HCT116 (cell line): ENCODE measurements at regions not wholly inside any gene's neighbourhood (a gene's known extent, or its start where the extent isn't known, plus 50 kb on each side); places are given as distances from the start of the nearest gene placed in this dataset.

Experiments used
- ATAC-seq: fragments of 200-7000 bp; cut with Tn5 transposase; 2 replicates; pipeline ENCODE4 v1.9.1; 2020; ENCODE audit warnings: mild to moderate bottlenecking, moderate library complexity
- BruUV-seq: library from RNA; stranded (reverse); fragments of 400-500 nt; replicated peaks from 2 replicates; lab custom pipeline; 2021; lab: Mats Ljungman, UMichigan
- CTCF ChIA-PET: fragments of 300-600 bp; sonication (Branson Sonifier 250); formaldehyde crosslinking; loops from one replicate; lab custom pipeline; 2021; ENCODE audit warnings: antibody characterized with exemption; lab: Charles Lee
- POLR2A ChIA-PET: fragments of 300-600, 350-600 bp; sonication (Branson Sonifier 250); formaldehyde crosslinking; loops from one replicate; lab custom pipeline; 2021; ENCODE audit warnings: antibody characterized with exemption; lab: Charles Lee
- RAD21 ChIA-PET, 2 experiments: fragments of 300-600 bp; sonication (Branson Sonifier 250); formaldehyde crosslinking; loops; one replicate each; lab custom pipeline; 2023; ENCODE audit warnings: low total read pairs in 2 of 2; ENCODE audit not compliant: uncharacterized antibody in 2 of 2, unreplicated experiment in 2 of 2, low non-redundant PET in 1 of 2; lab: Charles Lee
- DNase-seq: peaks from one replicate; pipeline ENCODE4 v3.0.0-alpha.2; 2010; ENCODE audit warnings: low read depth, low spot score
- H2AFZ ChIP-seq: fragments of 200-600 bp; shearing (Covaris generic), sonication (generic); 2 replicates; pipeline ENCODE4 v1.6.1; 2017; ENCODE audit warnings: low read depth, mixed run types, mixed read lengths, antibody characterized with exemption, low read length; ENCODE audit not compliant: poor library complexity, severe bottlenecking
- H3K27ac ChIP-seq: 2 replicates; pipeline ENCODE4 v1.5.1; 2012; ENCODE audit warnings: low read depth, low read length
- H3K27me3 ChIP-seq: fragments of 200-600 bp; sonication (generic); 2 replicates; pipeline ENCODE4 v1.6.1; 2016; ENCODE audit warnings: mixed run types, low read length, mixed read lengths; ENCODE audit not compliant: insufficient read depth
- H3K36me3 ChIP-seq, 2 experiments: fragments of 200-500 bp in 1 of 2; fragments of 200-600 bp in 1 of 2; sonication (Bioruptor generic) in 1 of 2; sonication (generic) in 1 of 2; 2 replicates each; pipeline versions ENCODE4 v1.5.1 to v1.6.1; 2014 to 2016; ENCODE audit warnings: low read length in 2 of 2, inconsistent platforms in 1 of 2, mixed read lengths in 1 of 2, mixed run types in 1 of 2; ENCODE audit not compliant: insufficient read depth in 2 of 2, control insufficient read depth in 1 of 2
- H3K4me1 ChIP-seq, 2 experiments: fragments of 200-600 bp in 1 of 2; sonication (generic) in 1 of 2; 2 replicates each; pipeline versions ENCODE4 v1.5.1 to v1.6.1; 2012 to 2017; ENCODE audit warnings: low read length in 2 of 2, inconsistent platforms in 1 of 2, mild to moderate bottlenecking in 1 of 2, mixed read lengths in 1 of 2, mixed run types in 1 of 2, moderate library complexity in 1 of 2; ENCODE audit not compliant: insufficient read depth in 2 of 2, control insufficient read depth in 1 of 2
- H3K4me2 ChIP-seq: fragments of 200-600 bp; sonication (generic); 2 replicates; pipeline ENCODE4 v1.6.1; 2017; ENCODE audit warnings: mixed run types, low read length, mixed read lengths
- H3K4me3 ChIP-seq, 2 experiments: fragments of 200-600 bp in 1 of 2; sonication (generic) in 1 of 2; replicated peaks in 1 of 2; 2 replicates each; pipeline ENCODE4 v1.5.1; 2011 to 2016; ENCODE audit warnings: low read length in 2 of 2, control low read depth in 1 of 2, low read depth in 1 of 2, mild to moderate bottlenecking in 1 of 2, mixed read lengths in 1 of 2, mixed run types in 1 of 2
- H3K79me2 ChIP-seq: fragments of 200-600 bp; sonication (generic); 2 replicates; pipeline ENCODE4 v1.6.1; 2017; ENCODE audit warnings: mild to moderate bottlenecking, mixed run types, low read length, moderate library complexity, mixed read lengths; ENCODE audit not compliant: insufficient read depth
- H3K9ac ChIP-seq: fragments of 200-600 bp; sonication (generic); 2 replicates; pipeline ENCODE4 v1.6.1; 2016; ENCODE audit warnings: low read length, mixed read lengths
- H3K9me2 ChIP-seq: fragments of 200-600 bp; sonication (generic), shearing (Covaris generic); 2 replicates; pipeline ENCODE4 v1.6.1; 2017; ENCODE audit warnings: mixed run types, mild to moderate bottlenecking, moderate library complexity; ENCODE audit not compliant: insufficient read depth
- H3K9me3 ChIP-seq, 2 experiments: fragments of 200-500 bp in 1 of 2; fragments of 200-600 bp in 1 of 2; sonication (Bioruptor generic) in 1 of 2; sonication (generic) in 1 of 2; 2 replicates each; pipeline ENCODE4 v1.6.1; 2014 to 2017; ENCODE audit warnings: low read length in 2 of 2, mixed read lengths in 2 of 2, inconsistent platforms in 1 of 2, low read depth in 1 of 2, mild to moderate bottlenecking in 1 of 2, mixed run types in 1 of 2, moderate library complexity in 1 of 2; ENCODE audit not compliant: control insufficient read depth in 1 of 2, insufficient read depth in 1 of 2
- H4K20me1 ChIP-seq: fragments of 200-600 bp; sonication (generic), shearing (Covaris generic); 2 replicates; pipeline ENCODE4 v1.6.1; 2017; ENCODE audit warnings: mixed run types, mild to moderate bottlenecking, moderate library complexity; ENCODE audit not compliant: insufficient read depth
- CEBPB ChIP-seq: IDR thresholded peaks from 2 replicates; pipeline ENCODE4 v1.6.1; 2012; ENCODE audit warnings: low read depth
- CTCF ChIP-seq, 3 experiments: fragments of 200-600 bp in 1 of 3; sonication (generic) in 1 of 3; IDR thresholded peaks in 2 of 3; conservative IDR thresholded peaks in 1 of 3; 2 replicates each; pipeline ENCODE4 v1.5.1; 2012 to 2017; ENCODE audit warnings: low read depth in 2 of 3, low read length in 2 of 3, antibody characterized with exemption in 1 of 3, borderline replicate concordance in 1 of 3, control low read depth in 1 of 3, mild to moderate bottlenecking in 1 of 3, mixed read lengths in 1 of 3, mixed run types in 1 of 3, moderate library complexity in 1 of 3; ENCODE audit not compliant: insufficient read depth in 1 of 3
- EGR1 ChIP-seq: IDR thresholded peaks from 2 replicates; pipeline ENCODE4 v1.6.1; 2012; ENCODE audit warnings: low read depth
- EZH2 ChIP-seq: fragments of 200-600 bp; sonication (generic); IDR thresholded peaks from 2 replicates; pipeline ENCODE4 v1.6.1; 2017; ENCODE audit warnings: antibody characterized with exemption, mixed run types
- FOSL1 ChIP-seq: IDR thresholded peaks from 2 replicates; pipeline ENCODE4 v1.6.1; 2012; ENCODE audit warnings: low read depth
- MAX ChIP-seq: IDR thresholded peaks from 2 replicates; pipeline ENCODE4 v1.6.1; 2012
- POLR2AphosphoS5 ChIP-seq: IDR thresholded peaks from 2 replicates; pipeline ENCODE4 v1.6.1; 2011; ENCODE audit warnings: mild to moderate bottlenecking, low read depth, low read length, moderate library complexity
- SP1 ChIP-seq: IDR thresholded peaks from 2 replicates; pipeline ENCODE4 v1.6.1; 2012; ENCODE audit warnings: low read depth
- ZFX ChIP-seq: fragments of 450-650 bp; IDR thresholded peaks from 2 replicates; pipeline ENCODE4 v1.6.1; 2017
- intact Hi-C: fragments of 100-400 bp; cut with micrococcal nuclease; formaldehyde crosslinking; loops from 2 replicates; pipeline ENCODE4 v1.10.0; 2022

GRCh38 chr19:30719189-30719998 is 347.2 kb downstream of the ZNF536 start:
- Histone ChIP-seq H3K4me2 (no peak overlapping the region), H3K9ac (no peak overlapping the region), H3K36me3 (no peaks in the 10 kb centered on the region), H4K20me1 (no peaks in the 10 kb centered on the region), H3K4me1 (no peaks in the 10 kb centered on the region), H3K9me3 (no peaks in the 10 kb centered on the region; a peak in 1 of 4 replicates), H3K79me2 (no peaks in the 10 kb centered on the region), H3K27me3 (no peaks in the 10 kb centered on the region), H3K4me3 (no peak overlapping the region), H2AFZ (no peak overlapping the region), H3K27ac (no peak overlapping the region), H3K9me2 (no peaks in the 10 kb centered on the region)
- DNase-seq (no peak), ATAC-seq (no peak)
- no TSS peak for BruUV-seq
- ChIA-PET POLR2A (no interaction called here), RAD21 (no interaction called here), CTCF (no interaction called here)
- intact Hi-C loops: no loop called here
- TF ChIP-seq POLR2AphosphoS5 (no peak), MAX (no peak), CTCF (IDR thresholded peaks at IDR 0.05 in 2 of 3, conservative IDR thresholded peaks at IDR 0.05 in 1 of 3; ENCODE audit: borderline replicate concordance in 1 of 3, insufficient read depth in 1 of 3, low read depth in 2 of 3, low read length in 2 of 3) (no peak), ZFX (no peak), EZH2 (no peak), CEBPB (no peak), SP1 (no peak), FOSL1 (no peak), EGR1 (no peak)
